Activated T-helper 1 cell treated with anti-CD3 and anti-CD28 coated beads, Interleukin-12 subunit alpha, Interleukin-12 subunit beta, Interleukin-2, Interleukin-4 antibody, amounts not matched to agents 30 ng/mL and 10 ng/mL and 1 ng/mL, durations not matched to agents 14 hours and 24 hours and 36 hours (primary cell): ENCODE measurements at regions not wholly inside any gene's neighbourhood (a gene's known extent, or its start where the extent isn't known, plus 50 kb on each side); places are given as distances from the start of the nearest gene placed in this dataset.
"Not testable (repeated sequence)": the region's sequence is repeated elsewhere in the genome, so short reads cannot be mapped to it uniquely, and the experiment has no call there.

Experiments used
- DNase-seq: peaks from one replicate; pipeline ENCODE4 v3.0.0; 2021; ENCODE audit warnings: low spot score
- H3K27ac Mint-ChIP-seq: one replicate; pipeline ENCODE4 v1.8.0; 2021; ENCODE audit warnings: mild to moderate bottlenecking, mixed read lengths
- H3K27me3 Mint-ChIP-seq: one replicate; pipeline ENCODE4 v1.8.0; 2022; ENCODE audit warnings: mild to moderate bottlenecking, moderate library complexity, mixed read lengths; ENCODE audit not compliant: insufficient read depth
- H3K36me3 Mint-ChIP-seq: one replicate; pipeline ENCODE4 v1.8.0; 2021; ENCODE audit warnings: low read depth, mixed read lengths
- H3K4me1 Mint-ChIP-seq: one replicate; pipeline ENCODE4 v1.8.0; 2021; ENCODE audit warnings: low read depth, mixed read lengths
- H3K4me3 Mint-ChIP-seq: one replicate; pipeline ENCODE4 v1.8.0; 2021; ENCODE audit warnings: mild to moderate bottlenecking, moderate library complexity, mixed read lengths
- H3K9me3 Mint-ChIP-seq: one replicate; pipeline ENCODE4 v1.8.0; 2021; ENCODE audit warnings: mixed read lengths
- intact Hi-C: fragments of 100-400 bp; cut with micrococcal nuclease; formaldehyde crosslinking; loops from one replicate; pipeline ENCODE4 v1.15.1; 2024

- no peak for DNase-seq
- no peak overlapping the region for H3K4me3 Mint-ChIP-seq
- intact Hi-C loops: no loop called here
Observed at GRCh38 chr4:12458621-12459020, 1025.5 kb downstream of the RAB28 start.

GRCh38 chr4:12452291-12452690, 1023.6 kb upstream of the HS3ST1 start:
- intact Hi-C loops: no loop called here
- Mint-ChIP-seq H3K27me3 (peaks cover 2% of the 10 kb centered on the region), H3K36me3 (no peaks in the 10 kb centered on the region), H3K4me3 (no peak overlapping the region), H3K4me1 (no peaks in the 10 kb centered on the region), H3K27ac (no peak overlapping the region), H3K9me3 (peaks cover 22% of the 10 kb centered on the region)
- DNase-seq: no peak

More at GRCh38 chr4:12458621-12459020, 1025.5 kb downstream of the RAB28 start:
- Mint-ChIP-seq H3K27ac (no peak overlapping the region), H3K27me3 (no peaks in the 10 kb centered on the region), H3K4me1 (no peaks in the 10 kb centered on the region), H3K36me3 (no peaks in the 10 kb centered on the region), H3K9me3 (peaks cover 24% of the 10 kb centered on the region)

DNA sequence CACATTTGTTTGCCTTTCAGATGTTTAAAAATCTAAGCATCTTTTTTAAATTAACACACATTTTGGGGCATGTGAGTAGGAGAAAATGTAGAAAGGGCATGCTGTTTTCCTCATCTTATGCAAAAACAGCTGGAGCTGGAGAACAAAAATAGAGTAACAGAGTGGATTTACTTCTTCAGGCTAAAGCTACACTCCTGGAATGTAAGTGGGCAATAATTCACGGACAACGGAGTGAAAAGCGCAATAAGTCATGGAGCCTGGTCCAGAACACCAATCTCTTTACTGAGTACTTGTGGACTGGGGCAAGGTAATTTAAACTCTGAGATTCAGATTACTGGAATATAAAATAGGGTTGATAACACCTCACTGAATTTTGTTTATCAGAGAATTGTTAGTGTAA, 1018.8 kb upstream of the HS3ST1 start:
- Mint-ChIP-seq H3K27ac (no peak overlapping the region), H3K36me3 (no peaks in the 10 kb centered on the region), H3K9me3 (peaks cover 15% of the 10 kb centered on the region), H3K4me3 (no peak overlapping the region), H3K4me1 (no peaks in the 10 kb centered on the region), H3K27me3 (peaks cover 2% of the 10 kb centered on the region)
- intact Hi-C loops: no loop called here
- DNase-seq: no peak

- intact Hi-C loops: no loop called here
- H3K9me3 Mint-ChIP-seq: peaks cover 15% of the 10 kb centered on the region
- no peak overlapping the region for H3K27ac Mint-ChIP-seq
Observed at GRCh38 chr4:12446657-12447185, 1018.0 kb upstream of the HS3ST1 start.

GRCh38 chr4:12446256-12446655, 1017.6 kb upstream of the HS3ST1 start:
- Mint-ChIP-seq H3K27me3 (peaks cover 2% of the 10 kb centered on the region), H3K9me3 (peaks cover 13% of the 10 kb centered on the region), H3K36me3 (no peaks in the 10 kb centered on the region), H3K4me3 (no peak overlapping the region), H3K4me1 (no peaks in the 10 kb centered on the region), H3K27ac (no peak overlapping the region)
- intact Hi-C loops: no loop called here
- no peak for DNase-seq

More at GRCh38 chr4:12446657-12447185, 1018.0 kb upstream of the HS3ST1 start:
- Mint-ChIP-seq H3K27me3 (peaks cover 2% of the 10 kb centered on the region), H3K4me1 (no peaks in the 10 kb centered on the region), H3K4me3 (no peak overlapping the region), H3K36me3 (no peaks in the 10 kb centered on the region)
- no peak for DNase-seq

- Mint-ChIP-seq H3K27me3 (peaks cover 2% of the 10 kb centered on the region), H3K4me3 (no peak overlapping the region), H3K27ac (no peak overlapping the region), H3K9me3 (peaks cover 11% of the 10 kb centered on the region), H3K4me1 (no peaks in the 10 kb centered on the region), H3K36me3 (no peaks in the 10 kb centered on the region)
- intact Hi-C loops: no loop called here
- no peak for DNase-seq
Observed at GRCh38 chr4:12445711-12446235, 1017.1 kb upstream of the HS3ST1 start.

DNA sequence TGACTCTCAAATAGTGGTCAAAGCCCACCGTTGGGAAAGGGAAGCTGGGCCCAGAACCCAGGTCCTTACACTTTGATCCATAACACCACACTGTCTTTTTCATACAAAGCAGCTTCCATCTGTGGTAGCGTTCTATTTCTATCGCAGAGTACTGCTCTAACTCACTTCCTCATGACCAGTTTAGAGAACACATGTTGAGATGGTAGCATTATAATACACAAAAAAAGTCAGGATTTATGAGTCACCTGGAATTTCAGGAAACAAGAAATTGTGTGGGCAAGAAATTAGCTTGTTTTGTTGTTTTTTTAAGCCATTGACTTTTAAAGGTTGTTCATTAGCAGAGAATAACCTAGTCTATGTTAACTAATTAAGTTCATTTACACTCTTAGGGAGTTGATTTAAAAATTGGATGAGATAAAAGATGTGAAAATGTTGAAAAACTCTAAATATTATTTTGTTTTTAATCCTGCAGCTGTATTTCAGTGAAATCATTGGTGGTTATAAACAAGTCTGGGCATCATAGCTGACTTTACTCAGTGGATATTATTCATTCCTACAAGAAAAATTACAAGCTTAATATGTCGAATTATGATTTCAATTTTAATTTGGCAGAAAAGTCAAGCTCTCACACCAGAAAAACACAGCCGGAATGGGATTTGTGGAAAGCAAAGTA, 1011.1 kb upstream of the HS3ST1 start:
- H3K9me3 Mint-ChIP-seq: peaks cover 4% of the 10 kb centered on the region
- intact Hi-C loops: no loop called here
- no peak overlapping the region for H3K27ac Mint-ChIP-seq
- H3K4me1 Mint-ChIP-seq: no peaks in the 10 kb centered on the region
- no peak overlapping the region for H3K4me3 Mint-ChIP-seq
- H3K36me3 Mint-ChIP-seq: no peaks in the 10 kb centered on the region
- DNase-seq: no peak
- H3K27me3 Mint-ChIP-seq: no peaks in the 10 kb centered on the region

DNA sequence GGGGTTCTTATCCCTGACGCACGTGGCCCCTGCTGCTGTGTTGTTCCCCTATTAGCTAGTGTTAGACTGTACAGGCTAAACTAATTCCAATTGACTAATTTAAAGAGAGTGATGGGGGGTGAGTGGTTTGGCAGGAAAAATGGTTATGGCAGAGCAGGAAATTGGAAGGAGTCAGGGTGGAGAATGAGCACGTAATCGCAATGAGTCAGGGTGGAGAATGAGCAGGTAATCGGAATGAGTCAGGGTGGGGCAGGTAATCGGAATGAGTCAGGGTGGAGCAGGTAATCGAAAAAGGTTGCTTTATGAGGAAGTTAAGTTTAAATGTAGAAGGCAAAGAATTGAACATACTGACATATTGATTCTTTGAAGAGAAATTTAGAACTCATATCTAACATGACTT, 1002.6 kb upstream of the HS3ST1 start:
- not testable (repeated sequence) for DNase-seq, H3K4me1 Mint-ChIP-seq

GRCh38 chr4:12421364-12421763, 992.7 kb upstream of the HS3ST1 start:
- Mint-ChIP-seq H3K27me3 (no peaks in the 10 kb centered on the region), H3K36me3 (no peaks in the 10 kb centered on the region), H3K4me3 (no peak overlapping the region), H3K4me1 (no peaks in the 10 kb centered on the region), H3K9me3 (peaks cover 4% of the 10 kb centered on the region), H3K27ac (no peak overlapping the region)
- intact Hi-C loops: no loop called here
- no peak for DNase-seq

More for the DNA sequence above, 1002.6 kb upstream of the HS3ST1 start:
- intact Hi-C loops, H3K36me3 Mint-ChIP-seq, H3K27ac Mint-ChIP-seq, H3K4me3 Mint-ChIP-seq, H3K27me3 Mint-ChIP-seq: not testable (repeated sequence)
- H3K9me3 Mint-ChIP-seq: peaks cover 17% of the 10 kb centered on the region

- Mint-ChIP-seq H3K4me1 (no peaks in the 10 kb centered on the region), H3K36me3 (no peaks in the 10 kb centered on the region), H3K9me3 (no peaks in the 10 kb centered on the region), H3K4me3 (no peak overlapping the region), H3K27ac (no peak overlapping the region), H3K27me3 (no peaks in the 10 kb centered on the region)
- no peak for DNase-seq
- intact Hi-C loops: no loop called here
Observed at GRCh38 chr4:12416755-12417154, 988.1 kb upstream of the HS3ST1 start.

DNA sequence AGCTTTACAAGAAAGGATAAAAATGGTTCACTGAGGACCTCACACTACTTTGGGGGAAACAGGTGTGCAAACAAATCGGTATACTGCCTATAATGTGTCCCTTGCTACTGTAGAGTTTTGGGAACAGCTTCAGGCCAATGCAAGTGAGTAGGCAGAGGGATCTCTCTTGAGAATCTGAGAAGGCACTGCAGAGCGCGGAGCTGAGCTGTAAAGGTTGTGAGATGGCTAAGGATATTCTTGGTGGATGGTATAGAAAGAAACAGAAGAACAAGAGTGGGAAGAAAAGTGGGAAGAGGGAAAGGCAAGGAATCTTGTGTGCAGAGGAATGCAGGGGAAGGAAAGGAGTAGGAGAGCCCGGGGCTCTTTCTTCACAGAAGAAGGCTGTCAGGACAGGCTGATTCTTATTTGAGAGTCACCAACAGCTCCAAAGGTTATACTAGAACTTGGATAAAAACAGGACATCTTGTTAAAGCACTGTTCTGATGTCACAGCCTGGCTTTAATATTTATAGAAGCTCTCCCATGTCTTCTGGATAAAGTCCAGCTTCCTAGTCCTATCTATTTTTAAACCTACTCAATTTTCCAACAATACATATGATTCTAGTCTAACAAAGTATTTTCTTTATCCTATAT, 985.6 kb upstream of the HS3ST1 start:
- intact Hi-C loops: no loop called here
- Mint-ChIP-seq H3K4me1 (no peaks in the 10 kb centered on the region), H3K27ac (no peak overlapping the region)

GRCh38 chr4:12411072-12411471, 982.4 kb upstream of the HS3ST1 start:
- intact Hi-C loops: no loop called here
- Mint-ChIP-seq H3K9me3 (peaks cover 8% of the 10 kb centered on the region), H3K27me3 (no peaks in the 10 kb centered on the region), H3K36me3 (no peaks in the 10 kb centered on the region), H3K27ac (no peak overlapping the region), H3K4me3 (no peak overlapping the region), H3K4me1 (no peaks in the 10 kb centered on the region)
- no peak for DNase-seq

More for the DNA sequence above, 985.6 kb upstream of the HS3ST1 start:
- H3K4me3 Mint-ChIP-seq: no peak overlapping the region
- no peak for DNase-seq
- peaks cover 4% of the 10 kb centered on the region for H3K9me3 Mint-ChIP-seq
- no peaks in the 10 kb centered on the region for H3K36me3 Mint-ChIP-seq
- H3K27me3 Mint-ChIP-seq: no peaks in the 10 kb centered on the region

- DNase-seq: no peak
- H3K4me1 Mint-ChIP-seq: no peaks in the 10 kb centered on the region
- peaks cover 8% of the 10 kb centered on the region for H3K9me3 Mint-ChIP-seq
- H3K27me3 Mint-ChIP-seq: no peaks in the 10 kb centered on the region
- no peak overlapping the region for H3K27ac Mint-ChIP-seq
- intact Hi-C loops: no loop called here
- H3K4me3 Mint-ChIP-seq: no peak overlapping the region
- H3K36me3 Mint-ChIP-seq: no peaks in the 10 kb centered on the region
Observed at GRCh38 chr4:12409507-12410190, 981.0 kb upstream of the HS3ST1 start.
